GM12892 (cell line): ENCODE measurements at regions not wholly inside any gene's neighbourhood (a gene's known extent, or its start where the extent isn't known, plus 50 kb on each side); places are given as distances from the start of the nearest gene placed in this dataset.

Experiments used
- POLR2A ChIP-seq: IDR thresholded peaks from 2 replicates; pipeline ENCODE4 v1.6.1; 2011; ENCODE audit warnings: low read depth, low read length, control low read depth
- TAF1 ChIP-seq: IDR thresholded peaks from 2 replicates; pipeline ENCODE4 v1.6.1; 2011; ENCODE audit warnings: low read depth, mild to moderate bottlenecking, control low read depth, low read length, borderline replicate concordance

GRCh38 chr5:3933536-3933935 is 337.9 kb downstream of the IRX1 start:
- no peak for TF ChIP-seq POLR2A
- TF ChIP-seq TAF1, result no peak
